ENCODE measurements at regions not wholly inside any gene's neighbourhood (a gene's known extent, or its start where the extent isn't known, plus 50 kb on each side); places are given as distances from the start of the nearest gene placed in this dataset.
"Not testable (repeated sequence)": the region's sequence is repeated elsewhere in the genome, so short reads cannot be mapped to it uniquely, and the experiment has no call there.

GRCh38 chr3:176615826-176616225 is 581.5 kb downstream of the TBL1XR1 start:
- DNase-seq = no peak

DNA sequence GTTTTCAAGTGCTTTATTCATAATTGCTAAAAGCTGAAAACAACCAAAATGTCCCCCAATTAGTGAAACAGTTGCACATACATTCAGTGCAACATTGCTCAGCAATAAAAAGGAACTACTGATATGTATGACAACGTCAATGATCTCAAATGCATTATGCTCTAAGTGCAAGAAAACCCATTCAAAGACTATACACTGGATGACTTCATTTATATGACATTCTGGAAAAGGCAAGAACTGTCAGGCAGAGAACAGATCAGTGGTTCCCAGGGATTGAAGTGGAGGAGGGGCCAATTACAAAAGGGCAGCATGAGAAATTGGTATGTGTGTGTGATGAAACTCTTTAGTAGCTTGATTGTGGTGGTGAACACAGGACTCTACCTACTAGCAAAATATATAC is 585.6 kb downstream of the TBL1XR1 start:
- DNase-seq = no peak

DNA sequence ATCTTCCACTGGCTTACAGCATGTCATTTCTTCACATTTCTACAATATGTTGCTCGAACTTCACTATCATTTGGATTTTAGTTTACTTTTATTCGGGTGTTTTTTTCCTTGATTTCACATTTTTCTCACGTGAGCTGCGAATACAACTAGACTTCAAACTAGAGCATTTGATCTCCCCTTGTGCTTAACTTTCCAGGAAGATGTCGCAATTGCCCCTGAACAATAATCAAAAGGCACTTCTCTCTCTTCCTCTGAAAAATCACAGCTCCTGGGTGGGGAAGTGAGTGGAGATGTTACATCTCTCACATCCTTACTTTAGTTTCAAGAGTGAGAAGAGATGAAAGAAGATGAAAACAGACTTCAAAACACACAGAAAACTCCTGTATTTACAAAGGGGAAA is 587.9 kb downstream of the TBL1XR1 start:
- DNase-seq = no peak

GRCh38 chr3:176605553-176605952 is 591.7 kb downstream of the TBL1XR1 start:
- DNase-seq = not testable (repeated sequence)

DNA sequence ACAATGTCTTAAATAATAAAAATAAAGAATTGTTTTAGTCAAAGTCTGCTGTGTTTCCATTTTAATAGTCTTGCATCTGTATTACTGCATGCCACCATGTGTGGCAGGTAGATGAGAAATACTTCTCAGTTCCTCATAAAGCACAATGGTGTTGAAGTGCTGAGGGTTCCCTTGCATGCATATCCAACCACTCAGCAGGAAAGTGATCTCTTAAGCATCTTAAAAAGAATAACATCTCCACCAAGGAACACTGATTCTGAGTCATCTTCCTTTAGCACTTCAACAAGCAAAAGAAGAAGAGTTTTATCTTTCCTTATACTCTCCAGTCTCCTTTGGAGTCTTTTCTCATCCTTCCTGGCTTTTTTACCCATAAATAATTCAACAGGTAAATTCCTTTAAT is 602.0 kb downstream of the TBL1XR1 start:
- DNase-seq = no peak

GRCh38 chr3:176590722-176591121 is 606.6 kb downstream of the TBL1XR1 start:
- DNase-seq = no peak

GRCh38 chr3:176587089-176587488 is 610.2 kb downstream of the TBL1XR1 start:
- no peak for DNase-seq

DNA sequence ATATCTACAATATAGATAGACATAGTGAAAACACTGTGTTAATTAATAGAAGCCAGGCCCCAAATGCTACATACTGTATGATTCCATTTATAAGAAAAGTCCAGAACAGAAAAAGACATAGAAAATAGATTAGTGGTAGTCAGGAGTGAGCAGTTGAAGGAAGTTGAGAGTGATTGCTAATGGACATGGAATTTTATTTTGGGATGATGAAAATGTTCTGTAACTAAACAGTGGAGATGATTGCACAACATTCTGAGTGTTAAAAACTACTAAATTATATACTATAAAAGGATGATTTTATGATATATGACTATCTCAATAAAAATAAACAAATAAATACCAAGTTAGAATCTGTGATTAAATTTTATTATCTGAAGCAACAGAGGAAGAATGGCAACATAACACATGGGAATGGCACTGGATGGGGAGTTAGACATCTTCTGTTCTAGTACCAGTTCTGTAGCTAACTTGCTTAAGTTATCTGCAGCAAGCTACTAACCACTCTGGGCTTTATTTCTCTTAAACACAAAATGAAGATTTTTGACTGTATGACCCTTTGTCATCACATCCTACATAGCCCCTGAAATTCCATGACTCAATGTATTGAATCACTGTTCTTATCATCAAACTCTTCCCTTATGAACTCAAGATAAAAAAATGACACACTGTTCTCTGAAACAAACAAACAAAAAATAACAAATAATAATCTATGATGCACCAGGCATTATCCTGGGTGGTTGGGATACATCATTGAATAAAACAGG is 612.7 kb downstream of the TBL1XR1 start:
- DNase-seq = no peak

GRCh38 chr3:176583956-176584355 is 613.3 kb downstream of the TBL1XR1 start:
- DNase-seq = no peak

DNA sequence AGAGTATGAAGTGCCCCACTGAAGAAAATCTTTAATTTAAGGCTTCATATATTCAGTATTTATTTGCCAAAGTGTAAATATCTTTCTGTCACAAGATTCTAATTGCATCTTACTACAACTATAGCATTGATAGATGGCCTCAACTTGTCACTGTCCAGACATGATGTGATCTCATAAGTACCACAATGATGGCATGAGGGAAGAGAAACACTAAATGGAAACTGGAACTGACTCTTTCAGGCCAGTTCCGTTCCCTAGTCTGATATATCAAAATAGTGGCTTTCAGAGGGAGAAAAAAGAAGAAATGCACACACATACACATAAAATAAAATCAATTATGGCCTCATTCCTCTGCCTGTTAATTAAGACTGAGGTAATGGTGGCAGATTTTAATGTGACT is 615.7 kb downstream of the TBL1XR1 start:
- DNase-seq = no peak

DNA sequence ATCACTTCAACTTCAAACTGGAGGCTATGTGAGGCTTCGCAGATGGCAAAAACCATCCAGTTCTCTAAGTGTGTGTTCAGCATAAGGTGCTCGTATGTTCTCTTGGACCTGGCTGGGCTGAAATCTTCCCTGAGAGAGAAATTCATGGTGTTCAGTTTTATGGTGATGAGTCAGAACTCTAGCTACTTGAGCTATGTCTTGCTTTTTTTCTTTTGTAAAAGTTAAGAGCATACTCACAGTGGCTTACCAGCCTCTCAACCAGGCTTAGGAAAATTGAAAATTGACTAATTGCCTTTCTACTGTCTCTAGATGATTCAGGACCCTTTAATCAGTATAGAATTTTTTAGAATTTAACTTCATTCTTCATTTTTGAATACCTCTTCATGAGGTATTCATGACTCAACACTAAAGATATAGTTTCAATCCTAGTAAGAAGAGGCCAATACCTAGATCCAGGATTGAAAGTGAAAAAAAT is 617.5 kb downstream of the TBL1XR1 start:
- no peak for DNase-seq

DNA sequence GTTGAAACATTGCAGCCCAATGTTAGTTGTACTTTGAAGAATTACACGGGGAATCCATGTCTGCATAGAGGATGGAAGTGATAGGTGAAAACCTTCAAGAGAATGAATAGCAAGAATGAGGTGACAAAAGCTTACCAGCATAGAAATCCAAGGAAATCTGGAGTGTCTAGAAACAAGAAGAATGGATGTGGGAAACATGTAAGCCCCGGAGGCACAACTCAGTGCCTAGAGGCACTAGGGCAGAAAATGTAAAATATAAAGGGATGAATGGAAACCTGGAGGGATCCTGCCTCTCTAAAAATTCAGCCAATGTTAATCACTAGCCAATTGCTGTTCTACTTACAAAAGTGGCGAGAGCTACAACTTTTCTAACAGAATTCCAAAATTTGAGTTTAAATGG is 619.0 kb downstream of the TBL1XR1 start:
- DNase-seq = no peak

DNA sequence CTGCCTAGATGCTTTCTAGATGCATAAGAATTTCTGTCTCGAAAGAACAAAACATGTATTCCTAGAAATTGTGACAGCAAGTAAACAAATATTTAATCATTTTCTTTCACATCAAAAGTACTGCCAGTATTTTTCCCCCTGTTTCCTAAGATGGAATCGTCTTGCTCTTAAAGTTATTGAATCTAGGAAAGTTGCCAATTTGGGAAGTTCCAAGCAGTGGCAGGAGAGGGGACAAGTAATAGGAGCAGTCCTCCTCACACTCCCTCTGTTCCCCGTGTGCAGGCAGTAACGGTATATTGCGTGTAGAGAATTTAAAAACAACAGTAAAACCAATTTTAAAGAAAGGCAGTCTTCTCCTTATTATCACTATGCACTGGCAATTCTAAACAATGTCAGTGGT is 619.8 kb downstream of the TBL1XR1 start:
- DNase-seq = no peak

DNA sequence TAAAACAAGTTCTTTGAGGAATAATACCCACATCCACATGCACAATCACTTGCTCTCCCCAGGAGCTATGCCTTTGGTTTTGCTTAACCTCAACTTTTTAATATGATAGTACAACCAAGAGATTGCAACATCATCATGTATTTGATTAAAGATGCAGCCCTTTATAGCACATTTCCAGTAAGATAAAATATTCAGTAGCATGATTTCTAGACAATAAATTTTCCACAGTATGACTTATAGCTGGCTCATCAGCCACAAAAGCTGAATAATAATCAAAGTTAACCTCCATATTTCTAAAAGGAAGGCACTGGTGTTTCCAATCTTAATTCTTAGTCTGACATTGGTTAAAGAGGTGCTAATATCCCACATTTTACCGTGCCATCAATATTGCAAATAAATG is 622.5 kb downstream of the TBL1XR1 start:
- no peak for DNase-seq

DNA sequence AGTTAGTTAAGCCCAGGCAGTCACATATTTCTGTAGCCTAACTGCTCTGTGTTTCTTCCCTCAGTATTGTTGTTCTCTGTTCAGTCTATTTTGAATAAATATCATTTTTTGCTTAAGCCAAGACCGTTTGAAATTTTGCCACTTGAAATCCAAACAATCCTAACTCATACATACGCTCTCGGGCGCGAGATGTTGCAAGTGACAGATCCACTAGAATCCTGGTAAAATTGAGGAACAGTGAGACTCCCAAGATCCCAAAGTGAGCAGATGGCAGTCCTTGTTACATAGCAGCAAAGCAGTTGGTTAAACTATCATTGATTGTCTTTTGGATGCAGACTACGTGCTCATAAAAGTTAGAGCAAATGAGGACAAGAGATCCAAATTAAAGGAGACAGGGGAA is 625.4 kb downstream of the TBL1XR1 start:
- no peak for DNase-seq

DNA sequence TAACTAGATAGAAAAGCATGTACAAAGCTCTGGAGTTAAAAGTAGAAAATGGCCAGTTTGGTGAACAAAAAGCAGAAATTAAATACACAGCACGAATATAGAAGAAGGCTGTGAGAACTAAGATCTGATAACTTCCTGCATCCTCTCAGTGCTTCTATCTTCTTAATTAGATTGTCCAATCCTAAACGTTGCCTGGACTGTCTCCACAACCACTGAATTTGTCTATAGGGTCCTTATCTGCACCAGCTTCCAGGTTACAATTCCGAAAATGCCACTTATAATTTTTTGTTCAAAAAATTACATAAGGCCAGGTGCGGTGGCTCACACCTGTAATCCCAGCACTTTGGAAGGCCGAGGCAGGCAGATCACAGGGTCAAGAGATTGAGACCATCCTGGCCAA is 626.3 kb downstream of the TBL1XR1 start:
- DNase-seq = no peak

GRCh38 chr3:176568189-176568588 is 629.1 kb downstream of the TBL1XR1 start:
- no peak for DNase-seq

DNA sequence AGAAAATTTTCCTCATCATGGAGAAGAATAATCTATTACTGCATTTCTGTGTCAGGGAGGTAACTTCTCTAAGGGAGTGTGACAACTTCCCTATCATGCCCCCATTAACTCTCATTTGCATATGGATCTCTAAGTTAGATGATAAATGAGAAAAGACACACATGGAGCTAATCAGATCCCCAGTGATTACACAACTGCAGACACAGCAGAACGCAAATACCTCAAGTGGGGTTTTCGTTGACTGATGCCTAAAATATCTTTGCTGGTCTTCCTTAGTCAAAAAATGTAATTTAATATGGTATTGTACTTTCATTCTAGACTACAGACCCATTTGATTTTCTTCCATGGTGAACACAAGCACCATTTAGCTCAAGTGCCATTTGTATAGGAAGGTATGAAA is 630.5 kb downstream of the TBL1XR1 start:
- no peak for DNase-seq

GRCh38 chr3:176562331-176562730 is 635.0 kb downstream of the TBL1XR1 start:
- DNase-seq = no peak

DNA sequence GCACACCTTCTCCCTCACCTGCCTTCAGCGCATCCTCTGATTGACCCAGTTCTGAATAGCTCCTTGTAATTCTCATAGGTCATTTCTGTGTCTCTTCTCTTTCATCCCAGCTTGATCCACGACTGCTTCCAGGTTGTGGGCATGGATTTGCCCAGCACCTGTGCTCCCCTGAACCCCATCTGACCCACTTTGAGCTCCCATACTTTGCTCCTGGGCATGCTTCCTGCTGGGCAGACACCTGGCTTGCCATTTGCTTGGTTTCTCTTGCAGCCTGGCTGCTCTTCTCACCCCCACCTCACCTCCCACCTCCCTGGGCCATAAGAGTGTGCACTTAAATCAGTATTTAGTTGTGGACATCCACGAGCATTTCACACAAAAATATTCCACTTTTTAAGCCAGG is 635.5 kb downstream of the TBL1XR1 start:
- no peak for DNase-seq

GRCh38 chr3:176554791-176555654 is 642.3 kb downstream of the TBL1XR1 start:
- no peak for DNase-seq

GRCh38 chr3:176554264-176554663 is 643.0 kb downstream of the TBL1XR1 start:
- no peak for DNase-seq

GRCh38 chr3:176526942-176527341 is 670.3 kb downstream of the TBL1XR1 start:
- no peak for DNase-seq

GRCh38 chr3:176526225-176526624 is 671.1 kb downstream of the TBL1XR1 start:
- no peak for DNase-seq
